Endothelial cell of umbilical vein (primary cell): ENCODE measurements at regions not wholly inside any gene's neighbourhood (a gene's known extent, or its start where the extent isn't known, plus 50 kb on each side); places are given as distances from the start of the nearest gene placed in this dataset.

Experiments
- BruUV-seq: library from RNA; stranded (reverse); fragments of 400-500 nt; replicated peaks from 2 replicates; lab custom pipeline; 2021; lab: Mats Ljungman, UMichigan
- CTCF ChIA-PET: fragments of 300-600, 350-600 bp; sonication (Branson Sonifier 250); formaldehyde crosslinking; loops from one replicate; lab custom pipeline; 2021; ENCODE audit warnings: antibody characterized with exemption, inconsistent platforms; lab: Charles Lee
- POLR2A ChIA-PET: fragments of 300-600, 350-600 bp; sonication (Branson Sonifier 250); formaldehyde crosslinking; loops from one replicate; lab custom pipeline; 2021; ENCODE audit warnings: antibody characterized with exemption, inconsistent platforms; lab: Charles Lee
- DNase-seq: peaks from one replicate; pipeline ENCODE4 v3.0.0-alpha.2; 2011; ENCODE audit warnings: low read depth, low spot score
- FAIRE-seq: peaks from 2 replicates; lab custom pipeline; 2011; peaks lifted over from hg19 to GRCh38; lab: Jason Lieb, UNC
- H2AFZ ChIP-seq: 2 replicates; pipeline ENCODE4 v1.6.0; 2012; ENCODE audit warnings: low read depth, low read length, control low read depth, inconsistent platforms
- H3K27ac ChIP-seq: 2 replicates; pipeline ENCODE4 v1.5.1; 2011; ENCODE audit warnings: low read depth, mild to moderate bottlenecking, control low read depth, low read length, moderate library complexity; ENCODE audit not compliant: insufficient read depth
- H3K27me3 ChIP-seq, 2 experiments: 2 replicates each; pipeline versions ENCODE4 v1.6.0 to v1.6.1; 2011; ENCODE audit warnings: low read length in 2 of 2, mixed read lengths in 1 of 2; ENCODE audit not compliant: control insufficient read depth in 2 of 2, insufficient read depth in 2 of 2
- H3K36me3 ChIP-seq, 2 experiments: 2 replicates in 1 of 2; 3 replicates in 1 of 2; pipeline ENCODE4 v1.5.1; 2011; ENCODE audit warnings: low read length in 2 of 2, mild to moderate bottlenecking in 1 of 2, moderate library complexity in 1 of 2; ENCODE audit not compliant: control insufficient read depth in 2 of 2, insufficient read depth in 2 of 2; ENCODE audit errors: extremely low read depth in 1 of 2
- H3K4me1 ChIP-seq: 3 replicates; pipeline ENCODE4 v1.5.1; 2011; ENCODE audit warnings: mild to moderate bottlenecking, low read length; ENCODE audit not compliant: control insufficient read depth, insufficient read depth; ENCODE audit errors: extremely low read depth
- H3K4me2 ChIP-seq: 2 replicates; pipeline ENCODE4 v1.6.1; 2011; ENCODE audit warnings: low read length, control low read depth, mixed read lengths; ENCODE audit not compliant: insufficient read depth
- H3K4me3 ChIP-seq, 3 experiments: fragments of 200-600 bp in 1 of 3; sonication (generic), shearing (Covaris generic) in 1 of 3; replicated peaks in 1 of 3; 2 replicates each; pipeline ENCODE4 v1.5.1; 2011 to 2016; ENCODE audit warnings: control low read depth in 3 of 3, low read length in 3 of 3, mild to moderate bottlenecking in 2 of 3, inconsistent platforms in 1 of 3, low read depth in 1 of 3, moderate library complexity in 1 of 3; ENCODE audit not compliant: insufficient read depth in 1 of 3
- H3K79me2 ChIP-seq: 2 replicates; pipeline ENCODE4 v1.6.0; 2012; ENCODE audit warnings: low read length, inconsistent platforms; ENCODE audit not compliant: control insufficient read depth, insufficient read depth
- H3K9ac ChIP-seq: replicated peaks from 2 replicates; pipeline ENCODE3; 2011; ENCODE audit warnings: low read length, control low read depth; ENCODE audit not compliant: insufficient read depth; ENCODE audit errors: extremely low read depth
- H3K9me1 ChIP-seq: replicated peaks from 3 replicates; pipeline ENCODE4 v1.6.0; 2011; ENCODE audit warnings: mild to moderate bottlenecking, low read length; ENCODE audit not compliant: control insufficient read depth, insufficient read depth; ENCODE audit errors: extremely low read depth
- H3K9me3 ChIP-seq: replicated peaks from 2 replicates; pipeline ENCODE4 v1.5.1; 2012; ENCODE audit warnings: low read length, inconsistent platforms; ENCODE audit not compliant: control insufficient read depth, insufficient read depth
- H4K20me1 ChIP-seq: replicated peaks from 2 replicates; pipeline ENCODE3; 2011; ENCODE audit warnings: mild to moderate bottlenecking, low read length; ENCODE audit not compliant: control insufficient read depth, insufficient read depth; ENCODE audit errors: extremely low read depth
- EZH2 ChIP-seq: IDR thresholded peaks from 2 replicates; pipeline ENCODE4 v1.6.1; 2012; ENCODE audit warnings: borderline replicate concordance, low read depth, mild to moderate bottlenecking, moderate library complexity, low read length, inconsistent platforms; ENCODE audit not compliant: severe bottlenecking
- FOS ChIP-seq: IDR thresholded peaks from 2 replicates; pipeline ENCODE4 v1.6.1; 2011; ENCODE audit warnings: mild to moderate bottlenecking, low read length, moderate library complexity, borderline replicate concordance; ENCODE audit not compliant: insufficient read depth
- GATA2 ChIP-seq: IDR thresholded peaks from 2 replicates; pipeline ENCODE4 v1.7.0; 2011; ENCODE audit warnings: low read depth, mild to moderate bottlenecking, moderate library complexity, mixed read lengths, low read length; ENCODE audit not compliant: insufficient read length, insufficient read depth
- JUN ChIP-seq: IDR thresholded peaks from 2 replicates; pipeline ENCODE4 v1.6.1; 2011; ENCODE audit warnings: borderline replicate concordance, low read depth; ENCODE audit not compliant: insufficient read length, insufficient read depth
- POLR2A ChIP-seq: IDR thresholded peaks from 2 replicates; pipeline ENCODE4 v1.6.1; 2012; ENCODE audit warnings: low read depth, mild to moderate bottlenecking, control low read depth, low read length
- POLR2AphosphoS5 ChIP-seq: IDR thresholded peaks from 2 replicates; pipeline ENCODE4 v1.6.1; 2012; ENCODE audit warnings: low read depth, mild to moderate bottlenecking, control low read depth, low read length, moderate library complexity; ENCODE audit not compliant: insufficient read depth
- dilution Hi-C: fragments of 300-500 bp; cut with MboI; formaldehyde crosslinking; loops from one replicate; pipeline ENCODE4 v1.15.0; 2019; ENCODE audit warnings: low sequenced_read_pairs; ENCODE audit not compliant: extremely low pct_ligation_motif_present
- intact Hi-C: fragments of 100-400 bp; cut with micrococcal nuclease; formaldehyde crosslinking; loops from one replicate; pipeline ENCODE4 v1.10.0; 2022
- TF ChIP-seq, protein P1 (sequence below), 2 donors: IDR thresholded peaks; 1 replicate in 1 of 2; 2 replicates in 1 of 2; pipeline ENCODE4 v1.5.1; 2011; ENCODE audit warnings: low read length in 2 of 2, mild to moderate bottlenecking in 2 of 2, moderate library complexity in 2 of 2, control low read depth in 1 of 2, inconsistent platforms in 1 of 2, low read depth in 1 of 2; ENCODE audit not compliant: insufficient read depth in 1 of 2; ENCODE audit errors: extremely low read depth in 1 of 2

DNA sequence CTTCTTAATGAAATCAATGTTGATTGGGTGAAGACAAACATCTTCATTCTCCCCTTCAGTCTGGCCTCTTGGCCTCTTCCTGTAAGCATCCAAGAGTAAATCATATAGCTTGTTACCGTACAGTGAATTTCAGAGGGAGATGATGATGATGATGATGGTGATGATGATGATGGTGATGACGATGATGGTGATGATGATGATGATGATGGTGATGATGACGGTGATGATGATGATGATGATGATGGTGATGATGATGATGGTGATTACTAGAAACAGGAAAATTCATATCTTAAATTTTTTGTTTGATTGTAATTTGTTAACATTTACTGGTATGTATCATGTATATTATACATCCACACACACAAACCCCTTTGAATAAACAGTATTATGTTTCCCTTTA, 256.1 kb upstream of the PLSCR5 start:
- dilution Hi-C loops (no loop called here), intact Hi-C loops (no loop called here)
- no peaks in the 10 kb centered on the region for H4K20me1 ChIP-seq
- no peak overlapping the region for H3K27ac ChIP-seq
- FAIRE-seq (peak; percentile 47), DNase-seq (no peak)
- ChIA-PET CTCF (no interaction called here), POLR2A (no interaction called here)
- H3K9me1 ChIP-seq = peaks cover 2% of the 10 kb centered on the region
- H3K4me3 ChIP-seq = no peak overlapping the region
- H3K27me3 ChIP-seq = no peaks in the 10 kb centered on the region
- no peaks in the 10 kb centered on the region for H3K79me2 ChIP-seq
- no peaks in the 10 kb centered on the region for H3K36me3 ChIP-seq
- no TSS peak for BruUV-seq
- H3K9me3 ChIP-seq = no peaks in the 10 kb centered on the region
- TF ChIP-seq JUN (no peak), POLR2A (no peak), POLR2AphosphoS5 (no peak), EZH2 (no peak), GATA2 (no peak)
- TF ChIP-seq, protein P1, sequence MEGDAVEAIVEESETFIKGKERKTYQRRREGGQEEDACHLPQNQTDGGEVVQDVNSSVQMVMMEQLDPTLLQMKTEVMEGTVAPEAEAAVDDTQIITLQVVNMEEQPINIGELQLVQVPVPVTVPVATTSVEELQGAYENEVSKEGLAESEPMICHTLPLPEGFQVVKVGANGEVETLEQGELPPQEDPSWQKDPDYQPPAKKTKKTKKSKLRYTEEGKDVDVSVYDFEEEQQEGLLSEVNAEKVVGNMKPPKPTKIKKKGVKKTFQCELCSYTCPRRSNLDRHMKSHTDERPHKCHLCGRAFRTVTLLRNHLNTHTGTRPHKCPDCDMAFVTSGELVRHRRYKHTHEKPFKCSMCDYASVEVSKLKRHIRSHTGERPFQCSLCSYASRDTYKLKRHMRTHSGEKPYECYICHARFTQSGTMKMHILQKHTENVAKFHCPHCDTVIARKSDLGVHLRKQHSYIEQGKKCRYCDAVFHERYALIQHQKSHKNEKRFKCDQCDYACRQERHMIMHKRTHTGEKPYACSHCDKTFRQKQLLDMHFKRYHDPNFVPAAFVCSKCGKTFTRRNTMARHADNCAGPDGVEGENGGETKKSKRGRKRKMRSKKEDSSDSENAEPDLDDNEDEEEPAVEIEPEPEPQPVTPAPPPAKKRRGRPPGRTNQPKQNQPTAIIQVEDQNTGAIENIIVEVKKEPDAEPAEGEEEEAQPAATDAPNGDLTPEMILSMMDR (IDR thresholded peaks at IDR 0.05; ENCODE audit: extremely low read depth in 1 of 2, insufficient read depth in 1 of 2, low read depth in 1 of 2, low read length in 2 of 2) = no peak
- H3K9ac ChIP-seq = no peak overlapping the region
- H2AFZ ChIP-seq = no peak overlapping the region
- no peak overlapping the region for H3K4me2 ChIP-seq
- no peaks in the 10 kb centered on the region for H3K4me1 ChIP-seq

DNA sequence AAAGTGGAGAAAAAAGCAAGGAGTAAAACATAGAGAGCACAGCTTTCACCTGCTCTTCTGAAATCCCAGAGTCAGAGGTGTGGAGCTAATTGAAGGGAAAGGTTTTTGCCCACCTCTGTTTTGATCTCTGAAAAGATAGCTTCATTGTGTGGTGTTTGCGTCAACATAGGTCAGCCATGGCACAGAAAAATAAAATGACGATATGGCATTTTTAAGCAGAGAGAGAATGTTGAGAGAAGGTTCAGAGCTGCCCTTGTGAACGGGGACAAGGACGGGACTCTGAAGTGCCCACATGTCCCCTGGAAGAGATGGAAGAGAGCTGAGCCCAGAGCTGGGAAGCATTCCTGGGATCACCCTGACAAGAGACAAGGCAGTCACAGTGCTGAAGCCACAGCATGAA, 249.4 kb upstream of the PLSCR5 start:
- Histone ChIP-seq H3K9me3 (no peaks in the 10 kb centered on the region), H3K36me3 (no peaks in the 10 kb centered on the region), H3K79me2 (no peaks in the 10 kb centered on the region), H4K20me1 (no peaks in the 10 kb centered on the region), H3K27ac (no peak overlapping the region), H2AFZ (no peak overlapping the region), H3K4me1 (no peaks in the 10 kb centered on the region), H3K9me1 (peaks cover 2% of the 10 kb centered on the region), H3K4me2 (no peak overlapping the region), H3K9ac (no peak overlapping the region), H3K4me3 (no peak overlapping the region), H3K27me3 (no peaks in the 10 kb centered on the region)
- BruUV-seq = no TSS peak
- FAIRE-seq (no peak), DNase-seq (no peak)
- intact Hi-C loops = no loop called here
- TF ChIP-seq FOS = no peak
- no peak for TF ChIP-seq GATA2
- TF ChIP-seq JUN = no peak
- dilution Hi-C loops = no loop called here
- CTCF ChIA-PET = interaction anchor here (0.7 to 1.2 kb wide), 3 partner anchors 15 to 729 kb away, joined by 3 to 4 read pairs (median 3); no protein-coding TSS in a partner anchor
- POLR2A ChIA-PET = no interaction called here
